IMR-90 (cell line): ENCODE measurements at regions not wholly inside any gene's neighbourhood (a gene's known extent, or its start where the extent isn't known, plus 50 kb on each side); places are given as distances from the start of the nearest gene placed in this dataset.

ENCODE experiments used
- FOS ChIP-seq: fragments of 150-350 bp; IDR thresholded peaks from 2 replicates; pipeline ENCODE4 v1.6.1; 2016; ENCODE audit warnings: low read depth, low read length
- MXI1 ChIP-seq: IDR thresholded peaks from 2 replicates; pipeline ENCODE4 v1.6.1; 2012; ENCODE audit warnings: low read depth, mild to moderate bottlenecking, low read length, moderate library complexity, borderline replicate concordance
- POLR2A ChIP-seq: IDR thresholded peaks from 2 replicates; pipeline ENCODE4 v1.6.1; 2012; ENCODE audit warnings: mild to moderate bottlenecking, low read depth, low read length
- TF ChIP-seq, protein P1 (sequence below): conservative IDR thresholded peaks from 2 replicates; pipeline ENCODE4 v1.5.1; 2012; ENCODE audit warnings: mild to moderate bottlenecking, low read depth, low read length, improper control_type of control experiment

GRCh38 chr4:86500527-86500926 is 93.6 kb upstream of the PTPN13 start:
- TF ChIP-seq FOS = no peak
- TF ChIP-seq, protein P1, sequence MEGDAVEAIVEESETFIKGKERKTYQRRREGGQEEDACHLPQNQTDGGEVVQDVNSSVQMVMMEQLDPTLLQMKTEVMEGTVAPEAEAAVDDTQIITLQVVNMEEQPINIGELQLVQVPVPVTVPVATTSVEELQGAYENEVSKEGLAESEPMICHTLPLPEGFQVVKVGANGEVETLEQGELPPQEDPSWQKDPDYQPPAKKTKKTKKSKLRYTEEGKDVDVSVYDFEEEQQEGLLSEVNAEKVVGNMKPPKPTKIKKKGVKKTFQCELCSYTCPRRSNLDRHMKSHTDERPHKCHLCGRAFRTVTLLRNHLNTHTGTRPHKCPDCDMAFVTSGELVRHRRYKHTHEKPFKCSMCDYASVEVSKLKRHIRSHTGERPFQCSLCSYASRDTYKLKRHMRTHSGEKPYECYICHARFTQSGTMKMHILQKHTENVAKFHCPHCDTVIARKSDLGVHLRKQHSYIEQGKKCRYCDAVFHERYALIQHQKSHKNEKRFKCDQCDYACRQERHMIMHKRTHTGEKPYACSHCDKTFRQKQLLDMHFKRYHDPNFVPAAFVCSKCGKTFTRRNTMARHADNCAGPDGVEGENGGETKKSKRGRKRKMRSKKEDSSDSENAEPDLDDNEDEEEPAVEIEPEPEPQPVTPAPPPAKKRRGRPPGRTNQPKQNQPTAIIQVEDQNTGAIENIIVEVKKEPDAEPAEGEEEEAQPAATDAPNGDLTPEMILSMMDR = no peak
- TF ChIP-seq MXI1 = no peak
- TF ChIP-seq POLR2A = no peak
